NCI-H2196 (cell line): ENCODE measurements at regions not wholly inside any gene's neighbourhood (a gene's known extent, or its start where the extent isn't known, plus 50 kb on each side); places are given as distances from the start of the nearest gene placed in this dataset.
A peak's percentile ranks its signal among the peaks of the same experiment; 100 is the strongest.

ENCODE experiments used
- DNase-seq: peaks from one replicate; lab custom pipeline; 2025; ENCODE audit not compliant: unreplicated experiment; lab: John Stamatoyannopoulos, UW

GRCh38 chr6:160895562-160895961 lies 96.0 kb upstream of the MAP3K4 start:
- DNase-seq = no peak

GRCh38 chr6:160899671-160900430 lies 91.7 kb upstream of the MAP3K4 start:
- no peak for DNase-seq

DNA sequence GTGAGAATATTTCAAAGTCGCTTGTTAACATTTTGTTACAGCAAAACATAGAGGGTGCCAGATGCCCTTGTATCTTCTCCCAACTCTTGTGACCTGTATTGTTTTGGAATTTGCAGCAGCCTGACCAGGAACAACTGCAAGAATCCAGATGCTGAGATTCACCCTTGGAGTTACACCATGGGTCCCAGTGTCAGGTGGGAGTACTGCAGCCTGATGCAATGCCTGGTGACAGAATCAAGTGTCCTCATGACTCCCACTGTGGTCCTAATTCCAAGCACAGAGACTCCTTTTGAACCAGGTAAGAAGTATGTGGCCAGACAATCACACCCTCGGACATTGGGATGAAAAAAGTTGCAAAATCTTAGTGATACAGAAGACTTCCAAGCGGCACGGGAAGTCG lies 79.6 kb upstream of the MAP3K4 start:
- DNase-seq = no peak

DNA sequence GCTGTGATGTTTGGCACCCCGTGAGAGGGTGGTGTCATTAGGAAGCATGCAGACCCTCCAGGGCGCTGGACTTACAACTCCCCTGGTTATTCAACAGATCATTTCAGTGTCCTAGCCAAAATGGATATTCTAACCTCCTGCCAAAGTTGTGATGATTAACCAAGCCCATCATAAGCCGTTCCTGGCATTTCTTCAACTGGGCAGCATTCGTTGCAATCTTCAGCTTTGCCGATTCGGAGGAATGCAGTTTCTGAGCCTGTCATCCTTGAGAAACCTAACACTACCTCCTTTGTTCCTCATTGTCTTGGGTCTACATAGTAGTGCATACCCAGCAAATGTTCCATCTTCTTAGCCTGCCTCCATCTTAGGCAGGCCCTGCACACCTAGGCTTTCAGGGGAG lies 79.2 kb upstream of the MAP3K4 start:
- DNase-seq = no peak

DNA sequence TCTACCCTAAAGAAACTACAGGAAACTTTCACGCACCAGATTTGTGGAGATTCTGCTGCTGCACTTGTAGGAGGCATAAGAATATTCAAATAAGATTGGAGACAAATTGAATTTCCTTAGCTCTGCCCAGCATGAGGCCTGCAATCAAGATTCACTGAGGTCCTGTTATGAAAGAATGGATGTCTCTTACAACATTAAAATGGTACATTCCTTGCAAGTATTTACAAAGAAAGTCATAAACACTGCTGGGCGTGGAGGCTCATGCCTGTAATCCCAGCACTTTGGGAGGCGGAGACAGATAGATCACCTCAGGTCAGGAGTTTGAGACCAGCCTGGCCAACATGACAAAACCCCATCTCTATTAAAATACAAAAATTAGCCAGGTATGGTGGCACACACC lies 74.0 kb upstream of the MAP3K4 start:
- no peak for DNase-seq

GRCh38 chr6:160919723-160920440 lies 71.7 kb upstream of the MAP3K4 start:
- no peak for DNase-seq

- no peak for DNase-seq
These were observed 70.5 kb upstream of the MAP3K4 start for GRCh38 chr6:160921095-160921494.

- no peak for DNase-seq
These were observed 65.0 kb upstream of the MAP3K4 start for GRCh38 chr6:160926281-160927276.

DNA sequence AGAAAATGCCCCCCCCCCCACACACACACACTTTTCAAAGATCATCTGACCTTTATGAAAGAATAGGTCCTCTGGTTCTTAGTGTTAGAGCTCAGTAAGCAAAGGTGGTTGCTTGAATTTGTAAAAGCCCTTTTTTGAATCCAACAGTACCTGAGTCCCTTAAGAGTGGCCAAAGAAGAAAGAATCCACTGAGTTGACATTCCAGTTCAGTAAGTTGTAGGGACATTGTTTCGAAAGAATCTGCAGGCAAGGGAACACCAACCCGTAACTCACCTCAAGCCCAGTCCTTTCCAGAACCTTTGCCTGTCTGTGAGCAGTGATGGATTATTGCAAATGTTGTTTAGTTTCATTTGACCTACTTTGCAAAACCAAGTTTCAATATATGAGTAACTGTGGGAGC lies 64.2 kb upstream of the MAP3K4 start:
- DNase-seq = no peak

GRCh38 chr6:160929361-160929760 lies 62.2 kb upstream of the MAP3K4 start:
- DNase-seq = no peak

- no peak for DNase-seq
These were observed 61.7 kb upstream of the MAP3K4 start for GRCh38 chr6:160929831-160930230.

DNA sequence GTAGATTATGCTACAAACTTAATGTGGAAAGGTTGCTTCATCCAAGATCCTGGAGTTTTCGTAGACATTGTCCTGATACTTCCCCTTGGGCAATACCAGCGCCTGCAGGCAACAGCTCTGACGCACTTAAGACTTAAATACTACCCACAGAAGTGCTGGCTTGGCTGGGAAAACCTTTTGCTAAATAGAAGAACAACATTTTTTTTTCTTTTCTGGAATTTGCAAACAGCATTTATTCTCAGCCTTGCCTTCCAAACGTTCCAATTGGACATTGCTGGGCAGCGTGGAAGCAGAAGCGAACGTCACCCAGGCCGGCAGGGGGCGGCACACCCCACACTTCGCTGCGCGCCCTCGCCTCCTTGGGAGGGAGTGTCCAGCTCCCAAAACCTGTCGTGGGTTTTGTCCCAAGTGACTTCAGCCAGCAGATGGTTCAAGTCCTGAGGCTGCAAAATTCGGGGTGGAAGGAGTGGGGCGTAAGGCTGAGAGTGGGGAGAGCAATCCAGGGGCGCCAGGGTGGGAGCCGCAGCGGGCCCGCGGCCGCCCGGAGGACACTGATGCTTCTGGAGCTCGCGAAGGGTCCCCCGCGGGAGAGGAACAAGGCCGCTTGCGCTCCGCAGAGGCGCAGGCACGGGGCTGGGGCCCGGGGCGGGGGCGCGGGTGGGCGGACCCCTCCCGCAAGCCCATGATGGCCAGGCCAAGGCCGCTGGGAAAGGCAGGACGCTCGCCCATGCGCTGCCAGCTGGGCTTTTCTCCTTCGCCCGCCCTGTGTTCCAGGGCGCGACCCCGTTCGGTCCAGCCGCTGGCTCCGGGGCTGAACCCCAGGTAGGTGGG lies 60.8 kb upstream of the MAP3K4 start:
- peak; percentile 33 for DNase-seq

- no peak for DNase-seq
These were observed 59.9 kb upstream of the MAP3K4 start for GRCh38 chr6:160931378-160932310.

DNA sequence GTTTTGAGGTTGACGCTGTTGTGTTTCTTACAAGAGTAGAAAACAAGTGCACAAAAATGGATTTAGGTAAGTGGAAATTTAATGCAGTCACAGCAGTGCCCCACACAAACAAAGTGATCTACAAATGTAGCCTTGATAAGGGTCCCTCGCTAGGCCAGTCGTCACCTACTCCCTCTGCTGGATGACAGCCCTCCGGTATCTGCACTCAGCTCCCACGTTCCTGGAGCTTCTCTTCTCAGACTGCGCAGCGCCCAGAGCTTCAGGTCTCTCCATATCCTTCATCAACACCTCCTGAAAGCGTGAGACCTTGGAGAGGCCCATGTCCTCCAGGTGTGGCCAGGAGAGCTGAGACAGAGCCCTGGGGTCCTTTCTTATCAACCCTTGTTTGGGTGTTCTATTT lies 58.3 kb upstream of the MAP3K4 start:
- DNase-seq = no peak

- no peak for DNase-seq
These were observed 57.4 kb upstream of the MAP3K4 start for GRCh38 chr6:160934157-160934556.

DNA sequence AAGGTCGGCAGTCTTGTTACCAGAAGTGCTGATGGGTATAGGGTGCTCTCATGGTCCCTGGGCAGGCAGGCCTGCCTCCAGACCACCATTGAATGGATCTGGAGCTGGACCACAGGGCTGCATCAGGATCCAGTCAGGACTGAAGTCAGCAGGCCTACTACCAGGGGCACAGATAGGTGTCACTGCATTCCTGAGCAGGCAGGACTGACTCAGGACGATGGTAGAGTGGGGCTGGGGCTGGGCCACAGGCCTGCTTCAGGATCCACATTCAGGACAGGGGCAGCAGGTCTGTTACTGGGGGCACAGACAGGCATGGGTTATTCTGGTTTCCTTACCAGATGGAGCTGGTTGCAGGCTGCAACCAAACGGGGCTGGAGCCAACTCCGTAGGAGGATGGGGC lies 51.4 kb upstream of the MAP3K4 start:
- no peak for DNase-seq
